ENCODE measurements at regions not wholly inside any gene's neighbourhood (a gene's known extent, or its start where the extent isn't known, plus 50 kb on each side); places are given as distances from the start of the nearest gene placed in this dataset.

DNA sequence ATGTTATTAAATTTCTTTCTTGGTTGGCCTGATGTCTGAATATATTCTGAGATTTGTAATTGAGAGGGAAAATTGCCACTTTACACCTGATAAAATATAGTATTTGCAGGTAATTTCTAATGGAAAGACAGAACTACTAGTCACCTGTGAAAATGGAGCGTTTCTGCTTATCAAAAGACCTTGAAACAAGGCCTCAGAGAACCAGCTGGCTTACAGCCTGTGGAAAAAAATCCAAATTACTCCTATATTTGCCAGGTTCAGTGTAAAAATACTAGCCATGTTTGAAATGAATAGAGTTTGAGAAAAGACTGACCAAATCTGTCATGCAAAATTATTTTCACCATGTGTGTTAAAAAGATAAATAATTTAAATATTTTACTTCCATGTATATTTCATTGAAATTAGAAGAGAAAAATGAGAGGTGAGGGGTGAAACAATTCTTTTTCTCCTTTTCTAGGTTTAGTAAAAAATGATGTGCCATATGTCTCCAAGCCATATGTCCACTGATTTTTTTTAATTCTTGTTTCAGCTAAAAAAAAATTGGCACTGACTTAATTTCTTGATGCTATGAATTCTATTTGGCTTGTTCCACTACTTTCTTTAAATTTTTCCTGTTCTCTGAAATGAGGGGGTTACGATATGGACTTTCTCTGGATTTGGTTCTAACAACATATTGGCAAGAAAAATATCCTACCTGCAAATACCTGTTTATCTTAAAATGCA, 464.9 kb downstream of the GRXCR1 start:
- TF ChIP-seq YY1 (IDR thresholded peaks at IDR 0.05; ENCODE audit: insufficient read depth, insufficient read length) (no peak), ZNF274 (IDR thresholded peaks at IDR 0.05; ENCODE audit: low read depth, low read length) (no peak)
